GM12873 (cell line): ENCODE measurements at regions not wholly inside any gene's neighbourhood (a gene's known extent, or its start where the extent isn't known, plus 50 kb on each side); places are given as distances from the start of the nearest gene placed in this dataset.

Experiments
- CTCF ChIP-seq: IDR thresholded peaks from 2 replicates; pipeline ENCODE4 v1.5.1; 2012; ENCODE audit warnings: low read depth, mild to moderate bottlenecking, moderate library complexity, low read length, control low read depth; ENCODE audit not compliant: insufficient read depth; ENCODE audit errors: missing control alignments

GRCh38 chr6:114707081-114707620, 364.3 kb upstream of the HS3ST5 start:
- TF ChIP-seq CTCF: no peak

- peak; percentile 21 for TF ChIP-seq CTCF
Observed at GRCh38 chr6:114690625-114691024, 347.8 kb upstream of the HS3ST5 start.

GRCh38 chr6:114659513-114659912, 316.7 kb upstream of the HS3ST5 start:
- TF ChIP-seq CTCF: no peak

GRCh38 chr6:114651611-114652010, 308.8 kb upstream of the HS3ST5 start:
- no peak for TF ChIP-seq CTCF

- TF ChIP-seq CTCF: no peak
Observed at GRCh38 chr6:114650891-114651290, 308.1 kb upstream of the HS3ST5 start.

GRCh38 chr6:114649298-114649697, 306.5 kb upstream of the HS3ST5 start:
- TF ChIP-seq CTCF: no peak

- TF ChIP-seq CTCF: no peak
Observed at GRCh38 chr6:114648847-114649246, 306.0 kb upstream of the HS3ST5 start.

- no peak for TF ChIP-seq CTCF
Observed at GRCh38 chr6:114638341-114638740, 295.5 kb upstream of the HS3ST5 start.
